H9 (cell line): ENCODE measurements at regions not wholly inside any gene's neighbourhood (a gene's known extent, or its start where the extent isn't known, plus 50 kb on each side); places are given as distances from the start of the nearest gene placed in this dataset.

ENCODE experiments used
- DNase-seq: peaks from one replicate; pipeline ENCODE4 v3.0.0-alpha.2; 2017
- H2AFZ ChIP-seq: one replicate; pipeline ENCODE4 v1.6.1; 2013; ENCODE audit warnings: mild to moderate bottlenecking, low read length, control low read depth, moderate library complexity
- H2AK5ac ChIP-seq: 2 replicates; pipeline ENCODE4 v1.6.1; 2013; ENCODE audit warnings: low read length, control low read depth, mixed read lengths; ENCODE audit not compliant: insufficient read length
- H2BK120ac ChIP-seq: one replicate; pipeline ENCODE4 v1.6.1; 2013; ENCODE audit warnings: low read depth, mild to moderate bottlenecking, low read length, control low read depth, inconsistent platforms; ENCODE audit not compliant: poor library complexity, severe bottlenecking
- H2BK12ac ChIP-seq: 2 replicates; pipeline ENCODE4 v1.6.1; 2013; ENCODE audit warnings: low read length, control low read depth, mixed read lengths, low read depth; ENCODE audit not compliant: insufficient read length
- H2BK15ac ChIP-seq: 2 replicates; pipeline ENCODE4 v1.6.1; 2013; ENCODE audit warnings: low read depth, low read length, control low read depth
- H2BK20ac ChIP-seq: one replicate; pipeline ENCODE4 v1.6.1; 2013; ENCODE audit warnings: low read depth, mild to moderate bottlenecking, low read length, control low read depth, inconsistent platforms; ENCODE audit not compliant: poor library complexity, severe bottlenecking
- H2BK5ac ChIP-seq: 2 replicates; pipeline ENCODE4 v1.6.1; 2013; ENCODE audit warnings: low read length, control low read depth, mixed read lengths; ENCODE audit not compliant: insufficient read length
- H3K14ac ChIP-seq: 2 replicates; pipeline ENCODE4 v1.6.1; 2013; ENCODE audit warnings: low read length, control low read depth; ENCODE audit not compliant: insufficient read depth
- H3K18ac ChIP-seq: 2 replicates; pipeline ENCODE4 v1.6.1; 2013; ENCODE audit warnings: low read depth, mild to moderate bottlenecking, mixed read lengths, low read length, control low read depth; ENCODE audit not compliant: insufficient read length
- H3K23ac ChIP-seq: 2 replicates; pipeline ENCODE4 v1.6.1; 2013; ENCODE audit warnings: low read length, control low read depth, mixed read lengths, low read depth; ENCODE audit not compliant: insufficient read length
- H3K23me2 ChIP-seq: 2 replicates; pipeline ENCODE4 v1.6.1; 2013; ENCODE audit warnings: low read depth, mild to moderate bottlenecking, mixed read lengths, low read length, control low read depth; ENCODE audit not compliant: insufficient read length, poor library complexity, severe bottlenecking
- H3K27ac ChIP-seq: 2 replicates; pipeline ENCODE4 v1.5.1; 2013; ENCODE audit warnings: low read length, control low read depth, mixed read lengths, low read depth; ENCODE audit not compliant: insufficient read length
- H3K27me3 ChIP-seq: 2 replicates; pipeline ENCODE4 v1.6.1; 2013; ENCODE audit warnings: low read length, control low read depth, inconsistent platforms; ENCODE audit not compliant: insufficient read depth
- H3K4ac ChIP-seq: 2 replicates; pipeline ENCODE4 v1.6.1; 2013; ENCODE audit warnings: low read depth, mild to moderate bottlenecking, control low read depth, inconsistent platforms, low read length, moderate library complexity
- H3K4me1 ChIP-seq: 2 replicates; pipeline ENCODE4 v1.6.1; 2013; ENCODE audit warnings: low read length, control low read depth, inconsistent platforms; ENCODE audit not compliant: insufficient read depth
- H3K4me2 ChIP-seq: 2 replicates; pipeline ENCODE4 v1.6.1; 2013; ENCODE audit warnings: low read length, control low read depth, mixed read lengths; ENCODE audit not compliant: insufficient read length, insufficient read depth
- H3K56ac ChIP-seq: 2 replicates; pipeline ENCODE4 v1.6.1; 2013; ENCODE audit warnings: low read depth, mild to moderate bottlenecking, mixed read lengths, low read length, control low read depth; ENCODE audit not compliant: insufficient read length
- H3K79me1 ChIP-seq: 2 replicates; pipeline ENCODE4 v1.6.1; 2013; ENCODE audit warnings: low read depth, mild to moderate bottlenecking, moderate library complexity, low read length, control low read depth, inconsistent platforms; ENCODE audit not compliant: insufficient read depth, poor library complexity, severe bottlenecking
- H3K79me2 ChIP-seq: 2 replicates; pipeline ENCODE4 v1.6.1; 2013; ENCODE audit warnings: low read length, control low read depth, inconsistent platforms; ENCODE audit not compliant: insufficient read depth
- H3K9ac ChIP-seq: 2 replicates; pipeline ENCODE4 v1.6.1; 2013; ENCODE audit warnings: low read length, control low read depth, mixed read lengths; ENCODE audit not compliant: insufficient read length; ENCODE audit errors: extremely low read depth
- H3K9me3 ChIP-seq: one replicate; pipeline ENCODE4 v1.6.1; 2013; ENCODE audit warnings: low read depth, low read length, inconsistent platforms; ENCODE audit not compliant: control insufficient read depth
- H3T11ph ChIP-seq: one replicate; pipeline ENCODE4 v1.6.1; 2013; ENCODE audit warnings: mild to moderate bottlenecking, low read length, control low read depth, inconsistent platforms
- H4K20me1 ChIP-seq: one replicate; pipeline ENCODE4 v1.6.1; 2013; ENCODE audit not compliant: control insufficient read depth, insufficient read length, insufficient read depth
- H4K5ac ChIP-seq: 2 replicates; pipeline ENCODE4 v1.6.1; 2013; ENCODE audit warnings: low read depth, mild to moderate bottlenecking, mixed read lengths, low read length, control low read depth; ENCODE audit not compliant: insufficient read length
- H4K8ac ChIP-seq: replicated peaks from 2 replicates; pipeline ENCODE4 v1.6.1; 2013; ENCODE audit warnings: low read length, control low read depth, mixed read lengths, low read depth; ENCODE audit not compliant: insufficient read length
- H4K91ac ChIP-seq: 2 replicates; pipeline ENCODE4 v1.6.1; 2013; ENCODE audit warnings: low read depth, mild to moderate bottlenecking, moderate library complexity, mixed read lengths, low read length, control low read depth; ENCODE audit not compliant: insufficient read length
- H3K27ac Mint-ChIP-seq, 3 experiments: 2 replicates in 2 of 3; 3 replicates in 1 of 3; pipeline ENCODE4 v1.8.0; 2020 to 2021; ENCODE audit warnings: mixed read lengths in 3 of 3, mild to moderate bottlenecking in 1 of 3, moderate library complexity in 1 of 3
- H3K27me3 Mint-ChIP-seq: 2 replicates; pipeline ENCODE4 v1.8.0; 2021; ENCODE audit warnings: low read depth, mild to moderate bottlenecking, moderate library complexity, mixed read lengths
- H3K36me3 Mint-ChIP-seq, 3 experiments: 2 replicates in 2 of 3; 3 replicates in 1 of 3; pipeline ENCODE4 v1.8.0; 2020 to 2021; ENCODE audit warnings: low read depth in 3 of 3, mixed read lengths in 3 of 3; ENCODE audit not compliant: insufficient read depth in 1 of 3
- H3K4me1 Mint-ChIP-seq, 2 experiments: 2 replicates each; pipeline ENCODE4 v1.8.0; 2020; ENCODE audit warnings: mixed read lengths in 2 of 2
- H3K4me3 Mint-ChIP-seq, 2 experiments: 2 replicates in 1 of 2; 3 replicates in 1 of 2; pipeline ENCODE4 v1.8.0; 2020 to 2021; ENCODE audit warnings: mild to moderate bottlenecking in 2 of 2, mixed read lengths in 2 of 2, moderate library complexity in 1 of 2
- H3K9me3 Mint-ChIP-seq, 2 experiments: 2 replicates in 1 of 2; 3 replicates in 1 of 2; pipeline ENCODE4 v1.8.0; 2020; ENCODE audit warnings: mild to moderate bottlenecking in 2 of 2, mixed read lengths in 2 of 2, moderate library complexity in 1 of 2
- CTCF ChIP-seq: fragments of 200-600 bp; sonication (generic); conservative IDR thresholded peaks from 3 replicates; pipeline ENCODE4 v1.8.0; 2021; ENCODE audit warnings: antibody characterized with exemption, mild to moderate bottlenecking

GRCh38 chr4:11881947-11882346 is 453.3 kb upstream of the HS3ST1 start:
- no peak for DNase-seq
- H4K8ac ChIP-seq: no peak overlapping the region
- no peaks in the 10 kb centered on the region for H3K79me1 ChIP-seq

More at GRCh38 chr4:11881947-11882346, 453.3 kb upstream of the HS3ST1 start:
- no peak overlapping the region for H3K9ac ChIP-seq
- no peaks in the 10 kb centered on the region for H3K23me2 ChIP-seq
- H3K36me3 Mint-ChIP-seq: peaks cover 3 to 9% (median 3%) of the 10 kb centered on the region in 3 experiments; a peak in 6 of 7 replicates
- no peak for TF ChIP-seq CTCF
- H3K56ac ChIP-seq: no peak overlapping the region
- no peak overlapping the region for H3K27ac ChIP-seq
- H4K91ac ChIP-seq: no peak overlapping the region
- no peak overlapping the region for H3K18ac ChIP-seq
- peaks cover 5 to 16% of the 10 kb centered on the region in 2 experiments; a peak in 3 of 4 replicates for H3K4me1 Mint-ChIP-seq
- H4K20me1 ChIP-seq: no peaks in the 10 kb centered on the region
- no peak overlapping the region for H2BK5ac ChIP-seq
- H2BK15ac ChIP-seq: no peak overlapping the region
- H3K27ac Mint-ChIP-seq: no peak overlapping the region
- no peak overlapping the region for H2AK5ac ChIP-seq
- no peaks in the 10 kb centered on the region for H3K27me3 Mint-ChIP-seq
- no peak overlapping the region for H3T11ph ChIP-seq
- H3K79me2 ChIP-seq: no peaks in the 10 kb centered on the region
- no peak overlapping the region for H3K4me2 ChIP-seq
- H3K23ac ChIP-seq: no peak overlapping the region
- H3K4me1 ChIP-seq: no peaks in the 10 kb centered on the region
- H4K5ac ChIP-seq: no peak overlapping the region
- H3K14ac ChIP-seq: no peak overlapping the region
- H2AFZ ChIP-seq: no peak overlapping the region
- no peak overlapping the region for H3K4me3 Mint-ChIP-seq
- H2BK20ac ChIP-seq: no peak overlapping the region
- H3K9me3 Mint-ChIP-seq: peaks cover 7% of the 10 kb centered on the region in 2 experiments; a peak in 4 of 5 replicates
- no peak overlapping the region for H2BK120ac ChIP-seq
- peaks cover 2% of the 10 kb centered on the region for H3K9me3 ChIP-seq
- H2BK12ac ChIP-seq: no peak overlapping the region
- H3K4ac ChIP-seq: no peak overlapping the region
- no peaks in the 10 kb centered on the region for H3K27me3 ChIP-seq
